ENCODE measurements at regions not wholly inside any gene's neighbourhood (a gene's known extent, or its start where the extent isn't known, plus 50 kb on each side); places are given as distances from the start of the nearest gene placed in this dataset.

GRCh38 chr9:29806937-29807618, 2233.8 kb upstream of the C9orf72 start:
- TF ChIP-seq CBX3 (IDR thresholded peaks at IDR 0.05; ENCODE audit: borderline replicate concordance, low read depth): no peak
- no peak for TF ChIP-seq DPF2 (IDR thresholded peaks at IDR 0.05)
- TF ChIP-seq PKNOX1 (IDR thresholded peaks at IDR 0.05): no peak
- TF ChIP-seq ZNF24 (IDR thresholded peaks at IDR 0.05): no peak
- TF ChIP-seq CEBPZ (IDR thresholded peaks at IDR 0.05; ENCODE audit: low read depth, low read length): no peak
- TF ChIP-seq HCFC1 (IDR thresholded peaks at IDR 0.05; ENCODE audit: low read length): no peak
- TF ChIP-seq USF2 (IDR thresholded peaks at IDR 0.05; ENCODE audit: borderline replicate concordance, low read depth, low read length): no peak
- no peak for TF ChIP-seq NFIC (IDR thresholded peaks at IDR 0.05; ENCODE audit: low read depth, low read length)
- no peak for TF ChIP-seq RELA (IDR thresholded peaks at IDR 0.05; ENCODE audit: borderline replicate concordance, partially characterized antibody)
- TF ChIP-seq NBN (IDR thresholded peaks at IDR 0.05): no peak
- no peak for TF ChIP-seq GABPA (IDR thresholded peaks at IDR 0.05; ENCODE audit: low read depth)
- no peak for TF ChIP-seq IRF5 (IDR thresholded peaks at IDR 0.05; ENCODE audit: borderline replicate concordance)
- no peak for TF ChIP-seq NR2F1 (conservative IDR thresholded peaks at IDR 0.05)
- no peak for TF ChIP-seq PAX5 (IDR thresholded peaks at IDR 0.05; ENCODE audit: borderline replicate concordance, low read depth, low read length)
- no peak for TF ChIP-seq KAT2A (conservative IDR thresholded peaks at IDR 0.05; ENCODE audit: control insufficient read depth, low read depth, low read length)
- TF ChIP-seq MAX (IDR thresholded peaks at IDR 0.05; ENCODE audit: low read depth, low read length): no peak
- DNase-seq (ENCODE audit: low read depth, low spot score) (no peak), FAIRE-seq (no peak), ATAC-seq (peak; percentile 35; the same call in 2 of the 3 replicates)
- Histone ChIP-seq H3K27ac (ENCODE audit: control insufficient read depth, insufficient read depth) (no peak overlapping the region), H4K20me1 (ENCODE audit: control insufficient read depth, insufficient read depth) (no peaks in the 10 kb centered on the region), H3K4me3 (no peak overlapping the region), H3K36me3 (ENCODE audit: control insufficient read depth in 2 of 2, insufficient read depth in 2 of 2, low read length in 1 of 2) (no peaks in the 10 kb centered on the region), H3K9ac (ENCODE audit: control insufficient read depth, insufficient read depth, low read length) (no peak overlapping the region), H3K79me2 (ENCODE audit: control insufficient read depth, insufficient read depth, low read length) (no peaks in the 10 kb centered on the region), H2AFZ (ENCODE audit: control insufficient read depth, low read depth, low read length) (no peak overlapping the region), H3K27me3 (replicated peaks in 1 of 2; ENCODE audit: control insufficient read depth in 2 of 2, insufficient read depth in 2 of 2, low read length in 1 of 2) (no peaks in the 10 kb centered on the region), H3K4me2 (ENCODE audit: control insufficient read depth, insufficient read depth) (no peak overlapping the region), H3K9me3 (replicated peaks; ENCODE audit: control insufficient read depth, insufficient read depth, low read length) (peaks cover 2% of the 10 kb centered on the region; the same call in 1 of the 3 replicates), H3K4me1 (ENCODE audit: control insufficient read depth, insufficient read depth, low read length) (no peaks in the 10 kb centered on the region)
- ChIA-PET SMC1A (ENCODE audit: uncharacterized antibody, unreplicated experiment) (no interaction called here), POLR2A (no interaction called here), CTCF (interaction anchor here (0.7 kb wide), 1 partner anchor 141 kb away, joined by 3 read pairs; no protein-coding TSS in a partner anchor), RAD21 (ENCODE audit: unreplicated experiment) (no interaction called here)
- 0% methylated on average over 3 of the region's 3 CpGs for WGBS (ENCODE audit: insufficient coverage, insufficient replicate concordance, low lambda C conversion rate, missing lambda C conversion rate)
- intact Hi-C loops (cut with micrococcal nuclease; ENCODE audit: unreplicated experiment): no loop called here
- in situ Hi-C loops (cut with MboI): loop anchor here (10.0 kb wide), 1 partner anchor 62 kb away; no protein-coding TSS in a partner anchor
- no TSS peak for BruUV-seq (replicated peaks)
